Hepatocyte (in vitro differentiated cells): ENCODE measurements at regions not wholly inside any gene's neighbourhood (a gene's known extent, or its start where the extent isn't known, plus 50 kb on each side); places are given as distances from the start of the nearest gene placed in this dataset.

ENCODE experiments used
- EZH2 ChIP-seq: fragments of 200-600 bp; sonication (generic); IDR thresholded peaks from 2 replicates; pipeline ENCODE4 v1.6.1; 2016; ENCODE audit warnings: antibody characterized with exemption, mild to moderate bottlenecking, borderline replicate concordance
- EZH2phosphoT487 ChIP-seq: fragments of 200-600 bp; sonication (generic); IDR thresholded peaks from one replicate; pipeline ENCODE4 v1.6.1; 2018; ENCODE audit warnings: antibody characterized with exemption, mild to moderate bottlenecking, low read depth, moderate library complexity; ENCODE audit not compliant: unreplicated experiment, severe bottlenecking
- TF ChIP-seq, protein P1 (sequence below): fragments of 200-600 bp; sonication (generic); IDR thresholded peaks from 2 replicates; pipeline ENCODE4 v1.5.1; 2016; ENCODE audit warnings: antibody characterized with exemption, mild to moderate bottlenecking; ENCODE audit not compliant: poor library complexity

DNA sequence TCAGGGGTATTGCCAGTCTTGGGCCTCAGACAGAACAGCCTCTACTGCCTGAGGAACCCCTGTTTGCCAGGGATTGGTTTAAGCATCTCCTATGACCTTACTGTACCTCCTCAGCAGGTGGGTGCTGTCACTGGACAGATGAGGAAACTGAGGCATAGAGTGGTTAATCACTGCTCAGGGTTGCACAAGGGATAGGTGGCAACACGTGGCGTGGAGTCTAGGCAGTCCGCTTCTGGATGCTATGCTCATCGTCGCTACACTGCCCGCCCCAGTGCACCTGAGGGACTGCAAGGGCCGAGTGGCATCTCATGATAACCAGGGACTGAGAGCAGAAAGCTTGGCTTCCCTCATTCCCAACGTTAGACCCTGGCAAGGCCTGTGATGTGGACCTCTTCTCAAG lies 101.8 kb upstream of the SULF2 start:
- TF ChIP-seq, protein P1, sequence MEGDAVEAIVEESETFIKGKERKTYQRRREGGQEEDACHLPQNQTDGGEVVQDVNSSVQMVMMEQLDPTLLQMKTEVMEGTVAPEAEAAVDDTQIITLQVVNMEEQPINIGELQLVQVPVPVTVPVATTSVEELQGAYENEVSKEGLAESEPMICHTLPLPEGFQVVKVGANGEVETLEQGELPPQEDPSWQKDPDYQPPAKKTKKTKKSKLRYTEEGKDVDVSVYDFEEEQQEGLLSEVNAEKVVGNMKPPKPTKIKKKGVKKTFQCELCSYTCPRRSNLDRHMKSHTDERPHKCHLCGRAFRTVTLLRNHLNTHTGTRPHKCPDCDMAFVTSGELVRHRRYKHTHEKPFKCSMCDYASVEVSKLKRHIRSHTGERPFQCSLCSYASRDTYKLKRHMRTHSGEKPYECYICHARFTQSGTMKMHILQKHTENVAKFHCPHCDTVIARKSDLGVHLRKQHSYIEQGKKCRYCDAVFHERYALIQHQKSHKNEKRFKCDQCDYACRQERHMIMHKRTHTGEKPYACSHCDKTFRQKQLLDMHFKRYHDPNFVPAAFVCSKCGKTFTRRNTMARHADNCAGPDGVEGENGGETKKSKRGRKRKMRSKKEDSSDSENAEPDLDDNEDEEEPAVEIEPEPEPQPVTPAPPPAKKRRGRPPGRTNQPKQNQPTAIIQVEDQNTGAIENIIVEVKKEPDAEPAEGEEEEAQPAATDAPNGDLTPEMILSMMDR: no peak
- TF ChIP-seq EZH2: no peak
- TF ChIP-seq EZH2phosphoT487: no peak
